CD4-positive, alpha-beta T cell treated with Interleukin-6 for 4 hours (primary cell): ENCODE measurements at regions not wholly inside any gene's neighbourhood (a gene's known extent, or its start where the extent isn't known, plus 50 kb on each side); places are given as distances from the start of the nearest gene placed in this dataset.

Experiments used
- DNase-seq: peaks from one replicate; pipeline ENCODE4 v3.0.0-alpha.2; 2020; ENCODE audit warnings: mixed read lengths

GRCh38 chr5:125587631-125588030, 835.6 kb upstream of the GRAMD2B start:
- no peak for DNase-seq

GRCh38 chr5:125592856-125593255, 830.4 kb upstream of the GRAMD2B start:
- no peak for DNase-seq

DNA sequence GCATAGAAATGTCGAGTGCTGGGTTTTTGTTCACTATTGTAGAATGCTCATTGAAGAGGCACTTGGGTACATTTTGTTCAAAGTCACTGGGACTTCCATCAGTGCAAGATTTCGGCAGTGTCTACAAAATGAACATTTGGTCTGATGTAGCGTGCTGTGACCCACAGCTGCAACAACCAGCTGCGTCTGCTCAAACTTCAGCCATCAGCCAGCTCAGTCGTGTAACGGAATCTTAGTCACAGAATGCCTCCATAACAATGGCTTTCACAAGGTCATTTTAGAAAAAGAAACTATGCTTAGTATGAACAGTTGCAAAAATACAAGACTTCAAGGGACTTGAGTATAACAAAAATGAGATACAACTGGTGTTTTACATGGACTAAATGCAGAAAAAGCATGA, 828.1 kb upstream of the GRAMD2B start:
- no peak for DNase-seq

DNA sequence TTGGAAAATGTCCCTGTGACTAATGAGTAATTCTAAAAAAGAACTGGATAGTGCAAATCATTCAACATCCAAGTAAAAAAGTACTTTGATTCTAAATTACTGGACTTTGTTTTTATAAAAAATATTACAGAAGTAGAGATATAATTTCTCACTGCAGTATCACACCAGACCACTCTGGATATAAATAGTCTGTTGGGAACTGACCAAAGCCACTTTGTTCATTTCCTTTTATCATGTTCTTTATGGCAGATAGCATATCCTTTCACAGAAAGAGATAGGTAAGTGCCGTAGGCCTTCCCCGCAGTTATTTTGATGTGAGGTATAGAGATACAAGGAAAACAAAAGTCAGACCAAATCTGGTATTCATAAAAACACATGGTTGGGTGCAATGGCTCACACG, 827.4 kb upstream of the GRAMD2B start:
- DNase-seq = no peak

GRCh38 chr5:125597338-125597737, 825.9 kb upstream of the GRAMD2B start:
- no peak for DNase-seq

DNA sequence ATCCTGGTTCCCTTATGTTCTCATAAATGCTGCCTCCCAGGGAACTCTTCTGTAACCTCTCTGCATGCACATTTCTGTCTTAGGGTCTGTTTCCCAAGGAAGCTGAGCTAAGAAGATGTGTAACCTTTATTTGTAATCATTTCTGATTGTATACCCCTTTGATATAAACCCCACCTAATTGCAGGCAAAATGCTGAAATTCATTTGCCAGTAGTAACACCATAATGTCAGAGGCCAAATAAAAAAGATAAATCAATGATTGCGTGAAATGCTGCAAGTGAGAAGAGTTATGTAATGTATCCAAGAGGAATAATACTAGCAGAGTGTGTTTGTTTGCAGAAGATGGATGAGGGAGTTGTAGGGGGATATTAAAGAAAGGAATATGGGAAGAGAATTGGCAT, 822.6 kb upstream of the GRAMD2B start:
- no peak for DNase-seq

GRCh38 chr5:125602184-125602583, 821.0 kb upstream of the GRAMD2B start:
- DNase-seq = no peak

- DNase-seq = no peak
Measured at GRCh38 chr5:125603321-125603720, 819.9 kb upstream of the GRAMD2B start.

GRCh38 chr5:125604104-125604503, 819.1 kb upstream of the GRAMD2B start:
- DNase-seq = no peak

GRCh38 chr5:125607018-125607417, 816.2 kb upstream of the GRAMD2B start:
- no peak for DNase-seq

GRCh38 chr5:125609011-125609410, 814.2 kb upstream of the GRAMD2B start:
- no peak for DNase-seq

DNA sequence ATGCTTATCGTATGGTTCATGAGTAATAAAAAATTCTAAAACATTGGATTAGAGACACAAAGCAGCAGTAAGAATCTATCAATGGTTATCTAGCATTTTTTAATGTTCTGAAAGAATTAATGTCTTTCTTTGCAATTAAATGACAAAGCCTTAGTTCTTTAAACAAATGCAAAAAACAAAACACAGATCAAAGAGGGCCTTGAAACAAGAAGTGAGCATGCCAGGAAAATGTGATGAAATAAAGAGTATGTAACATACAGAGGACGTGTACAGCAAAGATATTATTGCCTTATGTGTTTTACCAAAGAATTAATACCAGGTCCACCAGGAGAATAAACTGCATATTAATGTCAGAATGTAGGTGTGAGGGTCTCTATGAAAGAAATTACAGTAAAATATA, 812.3 kb upstream of the GRAMD2B start:
- DNase-seq = no peak

- DNase-seq = no peak
Measured at GRCh38 chr5:125611541-125611940, 811.7 kb upstream of the GRAMD2B start.

- DNase-seq = no peak
Measured at GRCh38 chr5:125612181-125612721, 811.0 kb upstream of the GRAMD2B start.

DNA sequence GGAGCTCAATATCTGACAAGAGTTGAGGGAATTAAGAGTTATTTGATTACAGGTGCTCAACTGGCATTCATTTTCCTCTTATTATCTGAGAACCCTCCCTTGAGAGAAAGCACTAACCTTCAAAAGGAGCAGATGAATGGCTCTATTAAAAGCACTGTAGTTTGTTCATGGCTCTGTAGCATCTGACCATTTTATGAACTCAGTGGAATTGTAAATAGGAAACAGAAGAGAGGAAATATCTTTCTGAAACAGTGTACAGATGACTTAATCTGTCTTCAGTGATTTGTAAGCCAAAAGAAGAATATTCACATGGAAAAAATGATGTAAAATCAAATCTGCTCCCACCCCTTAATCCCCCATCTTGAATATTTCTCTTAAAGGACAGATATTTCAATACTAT, 810.4 kb upstream of the GRAMD2B start:
- no peak for DNase-seq

DNA sequence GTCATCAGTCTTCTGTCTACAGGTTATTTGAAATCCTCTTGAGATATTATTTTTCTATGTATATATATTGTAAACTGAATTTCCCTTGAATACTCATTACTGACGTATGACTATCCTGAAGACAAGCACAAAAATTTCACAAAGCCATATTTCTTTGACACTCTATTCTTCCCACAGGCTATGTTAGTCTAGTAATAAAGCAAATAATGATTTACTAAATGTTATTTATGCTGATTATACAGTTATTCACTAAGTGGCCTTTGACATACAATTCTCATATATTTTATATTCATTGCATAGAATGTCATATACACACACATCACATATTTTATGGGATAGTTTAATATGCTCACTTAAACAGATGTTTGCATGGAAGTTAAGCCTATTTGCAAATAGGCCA, 793.0 kb upstream of the GRAMD2B start:
- DNase-seq = no peak

- DNase-seq = no peak
Measured at GRCh38 chr5:125633523-125633922, 789.7 kb upstream of the GRAMD2B start.

GRCh38 chr5:125634216-125634835, 788.9 kb upstream of the GRAMD2B start:
- DNase-seq = no peak

DNA sequence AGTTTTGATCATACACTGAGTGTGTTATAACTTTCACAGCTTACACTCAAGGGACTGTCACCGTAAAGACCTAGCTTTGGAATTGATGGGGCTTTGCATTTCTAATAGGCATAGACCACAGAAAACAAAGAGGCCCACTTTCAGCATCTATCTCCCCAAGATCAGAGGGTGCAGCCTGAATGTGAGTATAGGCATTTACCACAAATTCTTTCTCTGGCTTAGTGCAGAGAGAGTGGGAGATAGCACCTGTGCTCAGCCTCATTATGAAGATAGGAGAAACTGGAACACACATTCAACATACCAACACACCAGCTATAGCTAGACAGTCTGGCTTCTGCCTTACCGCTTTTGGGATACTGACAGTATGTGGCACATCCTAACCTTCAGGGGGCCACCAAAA, 783.4 kb upstream of the GRAMD2B start:
- DNase-seq = no peak

- no peak for DNase-seq
Measured at GRCh38 chr5:125652761-125653160, 770.4 kb upstream of the GRAMD2B start.

DNA sequence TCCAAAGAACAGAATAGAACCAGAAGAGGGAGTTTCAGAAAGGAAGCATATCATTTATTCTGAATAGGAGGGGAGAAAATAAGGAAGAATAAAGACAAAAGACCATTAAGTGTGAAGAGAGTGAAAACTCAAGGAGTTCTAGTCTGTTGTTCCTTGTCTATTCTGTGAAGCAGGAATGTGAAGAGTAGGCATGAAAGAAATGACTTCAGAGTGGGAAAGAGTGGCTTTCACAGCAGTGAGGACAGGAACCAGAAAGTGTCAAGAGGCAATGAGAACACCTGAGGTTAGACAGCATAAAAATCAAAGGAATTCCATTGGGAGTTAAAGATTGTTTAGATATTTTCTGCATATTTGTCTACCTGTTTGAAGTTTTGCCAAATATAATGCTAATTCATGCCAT, 768.8 kb upstream of the GRAMD2B start:
- no peak for DNase-seq

DNA sequence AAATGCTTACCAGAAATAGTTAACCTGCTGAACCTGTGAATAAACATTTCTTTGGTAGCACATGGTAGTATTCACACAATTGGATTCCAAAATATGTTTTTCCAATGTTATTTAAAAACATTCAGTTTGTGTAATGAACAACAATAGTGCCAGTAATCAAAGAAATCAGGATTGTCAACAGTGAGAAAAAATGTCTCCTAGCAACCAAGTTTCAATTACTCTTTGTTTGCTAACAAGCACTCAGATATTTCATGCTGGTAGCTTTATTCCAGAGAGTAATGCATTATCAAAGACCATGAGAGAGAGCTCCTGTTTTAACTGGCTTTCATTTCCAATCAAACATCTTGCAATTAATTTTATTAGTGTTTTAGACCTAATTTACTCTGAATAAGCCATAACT, 768.1 kb upstream of the GRAMD2B start:
- no peak for DNase-seq

GRCh38 chr5:125657936-125658335, 765.3 kb upstream of the GRAMD2B start:
- DNase-seq = no peak

GRCh38 chr5:125659316-125660023, 763.7 kb upstream of the GRAMD2B start:
- no peak for DNase-seq
